MM.1S (cell line): ENCODE measurements at regions not wholly inside any gene's neighbourhood (a gene's known extent, or its start where the extent isn't known, plus 50 kb on each side); places are given as distances from the start of the nearest gene placed in this dataset.

Experiments
- DNase-seq: peaks from one replicate; pipeline ENCODE4 v3.0.0-alpha.2; 2015
- H2AFZ ChIP-seq: fragments of 300-600 bp; sonication (generic); 2 replicates; pipeline ENCODE4 v1.6.0; 2016; ENCODE audit warnings: antibody characterized with exemption, low read length
- H3F3A ChIP-seq: fragments of 300-600 bp; sonication (generic); 2 replicates; pipeline ENCODE4 v1.6.1; 2016; ENCODE audit warnings: mild to moderate bottlenecking, antibody characterized with exemption, low read length, moderate library complexity, mixed read lengths; ENCODE audit not compliant: insufficient read depth
- H3K27ac ChIP-seq: fragments of 300-600 bp; sonication (generic); 2 replicates; pipeline ENCODE4 v1.5.1; 2016; ENCODE audit warnings: mild to moderate bottlenecking, low read length
- H3K27me3 ChIP-seq: fragments of 300-600 bp; sonication (generic); replicated peaks from 2 replicates; pipeline ENCODE4 v1.6.0; 2016; ENCODE audit warnings: low read length; ENCODE audit not compliant: insufficient read depth
- H3K36me3 ChIP-seq: fragments of 300-600 bp; sonication (generic); replicated peaks from 2 replicates; pipeline ENCODE4 v1.6.1; 2016; ENCODE audit warnings: mild to moderate bottlenecking, low read length, mixed read lengths; ENCODE audit not compliant: insufficient read depth
- H3K4me1 ChIP-seq: fragments of 300-600 bp; sonication (generic); 2 replicates; pipeline ENCODE4 v1.6.1; 2016; ENCODE audit warnings: low read length, mixed read lengths
- H3K4me2 ChIP-seq: fragments of 300-600 bp; sonication (generic); 2 replicates; pipeline ENCODE4 v1.6.0; 2016; ENCODE audit warnings: low read depth, low read length
- H3K4me3 ChIP-seq: fragments of 300-600 bp; sonication (generic); 2 replicates; pipeline ENCODE4 v1.5.1; 2016; ENCODE audit warnings: low read length, mixed read lengths
- H3K79me2 ChIP-seq: fragments of 300-600 bp; sonication (generic); 2 replicates; pipeline ENCODE4 v1.6.1; 2016; ENCODE audit warnings: mixed run types, low read length, mixed read lengths
- H3K9ac ChIP-seq: fragments of 300-600 bp; sonication (generic); 2 replicates; pipeline ENCODE4 v1.6.1; 2016; ENCODE audit warnings: low read length, mixed read lengths
- H3K9me2 ChIP-seq: fragments of 300-600 bp; sonication (generic); replicated peaks from 2 replicates; pipeline ENCODE4 v1.6.1; 2016; ENCODE audit warnings: mild to moderate bottlenecking, low read length, mixed read lengths; ENCODE audit not compliant: insufficient read depth
- H3K9me3 ChIP-seq: fragments of 300-600 bp; sonication (generic); replicated peaks from 2 replicates; pipeline ENCODE4 v1.6.1; 2016; ENCODE audit warnings: mild to moderate bottlenecking, low read length, mixed read lengths; ENCODE audit not compliant: insufficient read depth
- H4K20me1 ChIP-seq: fragments of 300-600 bp; sonication (generic); 2 replicates; pipeline ENCODE4 v1.6.1; 2016; ENCODE audit warnings: mild to moderate bottlenecking, low read length, moderate library complexity, mixed read lengths; ENCODE audit not compliant: insufficient read depth
- EZH2 ChIP-seq: fragments of 300-600 bp; sonication (generic); optimal IDR thresholded peaks from 2 replicates; pipeline ENCODE3; 2017; ENCODE audit warnings: low read depth, mild to moderate bottlenecking, antibody characterized with exemption, low read length, mixed read lengths
- EZH2phosphoT487 ChIP-seq: fragments of 300-600 bp; sonication (generic); IDR thresholded peaks from 2 replicates; pipeline ENCODE4 v1.6.1; 2018; ENCODE audit warnings: antibody characterized with exemption, low read length
- TF ChIP-seq, protein P1 (sequence below): fragments of 300-600 bp; sonication (generic); IDR thresholded peaks from 2 replicates; pipeline ENCODE4 v1.5.1; 2016; ENCODE audit warnings: antibody characterized with exemption, low read length, mixed read lengths

DNA sequence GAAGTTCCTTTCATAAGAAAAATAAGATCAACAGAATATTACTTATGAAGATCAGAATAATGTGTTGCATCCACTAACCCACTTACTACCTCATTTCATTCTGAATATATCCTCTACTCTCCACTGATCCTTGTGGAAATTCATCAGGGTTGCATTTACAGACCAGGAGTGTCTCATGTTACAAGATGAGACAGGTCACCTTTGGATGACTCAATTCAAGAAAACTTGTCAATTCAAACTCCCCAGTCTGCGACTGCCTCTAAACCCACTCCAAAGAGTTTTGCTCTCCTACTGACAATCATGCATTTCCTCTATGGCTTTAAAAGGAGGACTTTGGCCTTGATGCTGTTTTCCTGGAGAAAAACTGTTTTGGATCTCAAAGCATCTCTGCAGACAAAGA, 68.4 kb downstream of the ID4 start:
- Histone ChIP-seq H4K20me1 (no peaks in the 10 kb centered on the region), H3K4me2 (no peak overlapping the region), H3K9me2 (no peaks in the 10 kb centered on the region), H3K27me3 (no peaks in the 10 kb centered on the region), H3K4me1 (no peaks in the 10 kb centered on the region), H3K4me3 (no peak overlapping the region), H3K9me3 (no peaks in the 10 kb centered on the region), H3K79me2 (no peaks in the 10 kb centered on the region), H3K9ac (no peak overlapping the region), H3K27ac (no peak overlapping the region), H3F3A (no peaks in the 10 kb centered on the region), H3K36me3 (no peaks in the 10 kb centered on the region), H2AFZ (no peak overlapping the region)
- no peak for DNase-seq
- TF ChIP-seq EZH2 = no peak
- no peak for TF ChIP-seq EZH2phosphoT487
- TF ChIP-seq, protein P1, sequence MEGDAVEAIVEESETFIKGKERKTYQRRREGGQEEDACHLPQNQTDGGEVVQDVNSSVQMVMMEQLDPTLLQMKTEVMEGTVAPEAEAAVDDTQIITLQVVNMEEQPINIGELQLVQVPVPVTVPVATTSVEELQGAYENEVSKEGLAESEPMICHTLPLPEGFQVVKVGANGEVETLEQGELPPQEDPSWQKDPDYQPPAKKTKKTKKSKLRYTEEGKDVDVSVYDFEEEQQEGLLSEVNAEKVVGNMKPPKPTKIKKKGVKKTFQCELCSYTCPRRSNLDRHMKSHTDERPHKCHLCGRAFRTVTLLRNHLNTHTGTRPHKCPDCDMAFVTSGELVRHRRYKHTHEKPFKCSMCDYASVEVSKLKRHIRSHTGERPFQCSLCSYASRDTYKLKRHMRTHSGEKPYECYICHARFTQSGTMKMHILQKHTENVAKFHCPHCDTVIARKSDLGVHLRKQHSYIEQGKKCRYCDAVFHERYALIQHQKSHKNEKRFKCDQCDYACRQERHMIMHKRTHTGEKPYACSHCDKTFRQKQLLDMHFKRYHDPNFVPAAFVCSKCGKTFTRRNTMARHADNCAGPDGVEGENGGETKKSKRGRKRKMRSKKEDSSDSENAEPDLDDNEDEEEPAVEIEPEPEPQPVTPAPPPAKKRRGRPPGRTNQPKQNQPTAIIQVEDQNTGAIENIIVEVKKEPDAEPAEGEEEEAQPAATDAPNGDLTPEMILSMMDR = no peak

GRCh38 chr6:19906171-19906570, 69.0 kb downstream of the ID4 start:
- Histone ChIP-seq H3K79me2 (no peaks in the 10 kb centered on the region), H3K4me3 (no peak overlapping the region), H3F3A (no peaks in the 10 kb centered on the region), H3K9ac (no peak overlapping the region), H3K27ac (no peak overlapping the region), H3K36me3 (no peaks in the 10 kb centered on the region), H3K9me3 (no peaks in the 10 kb centered on the region), H3K4me2 (no peak overlapping the region), H3K27me3 (no peaks in the 10 kb centered on the region), H2AFZ (no peak overlapping the region), H4K20me1 (no peaks in the 10 kb centered on the region), H3K9me2 (no peaks in the 10 kb centered on the region), H3K4me1 (no peaks in the 10 kb centered on the region)
- no peak for DNase-seq
- TF ChIP-seq, protein P1 = no peak
- TF ChIP-seq EZH2 = no peak
- no peak for TF ChIP-seq EZH2phosphoT487

- Histone ChIP-seq H3K27me3 (no peaks in the 10 kb centered on the region), H3K36me3 (no peaks in the 10 kb centered on the region), H3K27ac (no peak overlapping the region), H3K9me3 (no peaks in the 10 kb centered on the region), H3F3A (no peaks in the 10 kb centered on the region), H3K4me1 (no peaks in the 10 kb centered on the region), H3K9me2 (no peaks in the 10 kb centered on the region), H2AFZ (no peak overlapping the region), H3K9ac (no peak overlapping the region), H3K79me2 (no peaks in the 10 kb centered on the region), H3K4me2 (no peak overlapping the region), H4K20me1 (no peaks in the 10 kb centered on the region), H3K4me3 (no peak overlapping the region)
- TF ChIP-seq EZH2 (no peak), EZH2phosphoT487 (no peak)
- TF ChIP-seq, protein P1 = no peak
- DNase-seq = no peak
These were observed 74.1 kb downstream of the ID4 start for GRCh38 chr6:19911223-19911622.

DNA sequence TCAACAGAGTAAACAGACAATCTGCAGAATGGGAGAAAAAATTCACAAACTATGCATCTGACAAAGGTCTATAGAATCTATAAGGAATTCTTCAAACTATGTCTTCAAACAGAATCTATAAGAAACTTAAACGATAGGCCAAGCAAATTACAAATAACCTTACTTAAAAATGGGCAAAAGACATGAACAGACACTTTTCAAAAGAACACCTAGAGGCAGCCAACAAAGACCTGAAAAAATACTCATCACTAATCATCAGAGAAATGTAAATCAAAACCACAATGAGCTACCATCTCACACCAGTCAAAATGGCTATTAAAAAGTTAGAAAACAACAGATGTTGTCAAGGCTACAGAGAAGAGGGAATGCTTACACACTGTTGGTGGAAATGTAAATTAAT, 81.3 kb downstream of the ID4 start:
- no peak overlapping the region for H2AFZ ChIP-seq
- no peak overlapping the region for H3K4me3 ChIP-seq
- H3K27me3 ChIP-seq = no peaks in the 10 kb centered on the region
- no peaks in the 10 kb centered on the region for H3K4me1 ChIP-seq
- no peak overlapping the region for H3K4me2 ChIP-seq
- TF ChIP-seq, protein P1 = no peak
- TF ChIP-seq EZH2 = no peak
- TF ChIP-seq EZH2phosphoT487 = no peak
- H3K9ac ChIP-seq = no peak overlapping the region
- no peak overlapping the region for H3K27ac ChIP-seq
- H3K36me3 ChIP-seq = no peaks in the 10 kb centered on the region
- no peaks in the 10 kb centered on the region for H3K9me3 ChIP-seq
- no peaks in the 10 kb centered on the region for H4K20me1 ChIP-seq
- no peaks in the 10 kb centered on the region for H3K9me2 ChIP-seq
- H3F3A ChIP-seq = no peaks in the 10 kb centered on the region
- DNase-seq = no peak
- no peaks in the 10 kb centered on the region for H3K79me2 ChIP-seq
